Fibroblast of pulmonary artery (primary cell): ENCODE measurements at regions not wholly inside any gene's neighbourhood (a gene's known extent, or its start where the extent isn't known, plus 50 kb on each side); places are given as distances from the start of the nearest gene placed in this dataset.
A peak's percentile ranks its signal among the peaks of the same experiment; 100 is the strongest.

Experiments used
- DNase-seq: peaks from one replicate; pipeline ENCODE4 v3.0.0-alpha.2; 2010; ENCODE audit warnings: low read depth
- H3K4me3 ChIP-seq: replicated peaks from 2 replicates; pipeline ENCODE4 v1.5.1; 2011; ENCODE audit warnings: low read depth, mild to moderate bottlenecking, control low read depth, low read length, moderate library complexity
- TF ChIP-seq, protein P1 (sequence below): IDR thresholded peaks from 2 replicates; pipeline ENCODE4 v1.5.1; 2011; ENCODE audit warnings: mild to moderate bottlenecking, control low read depth, low read length, inconsistent platforms; ENCODE audit errors: missing control alignments

DNA sequence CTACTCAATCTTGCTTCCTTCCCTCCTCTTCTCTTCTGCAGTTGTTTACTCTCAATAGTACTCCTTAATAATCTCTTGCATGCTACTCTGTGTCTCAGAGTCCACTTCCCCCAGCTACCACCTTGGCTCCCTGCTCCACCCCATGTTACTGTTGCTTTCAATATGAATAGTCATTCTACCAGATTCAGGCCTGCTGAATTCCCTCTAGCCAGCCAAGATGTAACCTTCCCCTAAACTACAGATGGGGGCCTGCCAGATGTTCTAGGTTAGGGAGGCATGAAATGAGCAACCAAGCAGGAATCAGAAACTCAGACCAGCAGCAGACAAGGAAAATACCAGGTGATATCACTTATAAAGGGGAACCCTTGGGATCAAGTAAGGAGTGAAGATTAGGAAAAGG is 392.1 kb upstream of the DDHD1 start:
- no peak overlapping the region for H3K4me3 ChIP-seq
- TF ChIP-seq, protein P1, sequence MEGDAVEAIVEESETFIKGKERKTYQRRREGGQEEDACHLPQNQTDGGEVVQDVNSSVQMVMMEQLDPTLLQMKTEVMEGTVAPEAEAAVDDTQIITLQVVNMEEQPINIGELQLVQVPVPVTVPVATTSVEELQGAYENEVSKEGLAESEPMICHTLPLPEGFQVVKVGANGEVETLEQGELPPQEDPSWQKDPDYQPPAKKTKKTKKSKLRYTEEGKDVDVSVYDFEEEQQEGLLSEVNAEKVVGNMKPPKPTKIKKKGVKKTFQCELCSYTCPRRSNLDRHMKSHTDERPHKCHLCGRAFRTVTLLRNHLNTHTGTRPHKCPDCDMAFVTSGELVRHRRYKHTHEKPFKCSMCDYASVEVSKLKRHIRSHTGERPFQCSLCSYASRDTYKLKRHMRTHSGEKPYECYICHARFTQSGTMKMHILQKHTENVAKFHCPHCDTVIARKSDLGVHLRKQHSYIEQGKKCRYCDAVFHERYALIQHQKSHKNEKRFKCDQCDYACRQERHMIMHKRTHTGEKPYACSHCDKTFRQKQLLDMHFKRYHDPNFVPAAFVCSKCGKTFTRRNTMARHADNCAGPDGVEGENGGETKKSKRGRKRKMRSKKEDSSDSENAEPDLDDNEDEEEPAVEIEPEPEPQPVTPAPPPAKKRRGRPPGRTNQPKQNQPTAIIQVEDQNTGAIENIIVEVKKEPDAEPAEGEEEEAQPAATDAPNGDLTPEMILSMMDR: no peak
- DNase-seq: no peak

DNA sequence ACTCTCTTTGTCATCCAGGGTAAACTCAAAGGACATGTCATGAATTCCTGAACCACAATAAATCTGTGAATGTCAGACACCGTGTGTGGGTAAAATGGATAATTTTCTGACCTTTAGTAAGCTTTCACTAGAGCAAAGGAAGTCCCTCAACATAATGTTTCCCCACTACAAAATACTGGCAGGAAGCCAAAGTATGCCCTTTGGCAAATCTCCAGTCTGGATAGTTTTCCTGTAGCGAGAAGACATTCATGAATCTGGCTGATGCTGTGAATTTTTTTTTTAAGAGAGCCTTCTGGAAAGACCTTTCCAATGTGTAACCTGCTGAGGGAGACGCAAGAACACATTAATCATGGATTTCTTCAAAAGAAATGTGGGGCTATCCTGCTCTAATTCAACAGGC is 389.6 kb upstream of the DDHD1 start:
- TF ChIP-seq, protein P1: no peak
- no peak overlapping the region for H3K4me3 ChIP-seq
- peak; percentile 66 for DNase-seq

DNA sequence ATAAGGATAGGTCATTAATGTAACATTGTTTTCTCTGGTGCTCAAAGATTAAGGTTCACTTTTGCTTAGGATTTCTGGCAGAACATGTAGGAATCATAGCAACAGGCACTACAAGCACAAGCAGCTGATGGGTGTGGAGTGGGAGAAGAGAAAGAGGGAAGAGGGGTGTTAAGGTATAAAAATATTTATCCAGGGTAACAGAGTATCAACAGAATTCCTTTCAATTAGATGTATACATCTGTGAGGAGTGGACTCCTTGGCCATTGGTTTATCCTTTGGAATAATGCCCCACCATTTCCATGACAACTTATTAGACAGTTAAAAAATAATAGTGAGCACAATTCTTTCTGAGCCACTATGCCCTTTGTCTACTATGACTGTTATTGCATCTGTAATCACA is 388.3 kb upstream of the DDHD1 start:
- no peak overlapping the region for H3K4me3 ChIP-seq
- no peak for DNase-seq
- TF ChIP-seq, protein P1: no peak

DNA sequence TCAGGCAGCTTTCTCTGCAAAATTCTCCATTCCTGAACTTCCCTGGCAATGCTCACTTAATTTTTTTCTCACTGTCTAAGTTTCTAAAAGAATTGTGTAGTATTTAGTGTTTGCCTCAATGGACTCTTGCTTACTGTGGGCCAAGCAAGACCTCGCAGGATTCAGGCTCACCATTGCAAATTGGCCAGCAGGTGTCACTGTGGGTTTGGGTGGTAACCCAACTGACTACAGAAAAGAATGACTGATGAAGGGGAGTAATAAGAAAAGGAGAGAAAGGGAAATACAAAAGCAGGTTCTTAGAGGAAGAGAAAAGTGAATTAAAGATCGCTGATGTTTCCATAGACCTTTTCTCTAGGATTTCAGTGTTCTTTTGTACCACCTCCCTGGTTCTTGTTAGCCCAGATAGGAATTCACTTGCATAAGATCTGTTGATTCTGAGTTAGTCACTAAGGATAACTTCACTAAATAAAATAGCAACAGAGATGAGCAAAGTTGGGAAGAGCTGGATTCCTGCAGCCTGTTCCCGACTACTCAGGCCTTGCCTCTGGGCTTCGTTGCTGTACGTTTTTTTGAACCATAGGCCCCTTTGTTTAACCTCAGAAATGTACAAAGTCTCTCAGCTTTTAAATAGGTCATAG is 386.5 kb upstream of the DDHD1 start:
- H3K4me3 ChIP-seq: no peak overlapping the region
- DNase-seq: peak; percentile 87
- TF ChIP-seq, protein P1: peak; percentile 89

DNA sequence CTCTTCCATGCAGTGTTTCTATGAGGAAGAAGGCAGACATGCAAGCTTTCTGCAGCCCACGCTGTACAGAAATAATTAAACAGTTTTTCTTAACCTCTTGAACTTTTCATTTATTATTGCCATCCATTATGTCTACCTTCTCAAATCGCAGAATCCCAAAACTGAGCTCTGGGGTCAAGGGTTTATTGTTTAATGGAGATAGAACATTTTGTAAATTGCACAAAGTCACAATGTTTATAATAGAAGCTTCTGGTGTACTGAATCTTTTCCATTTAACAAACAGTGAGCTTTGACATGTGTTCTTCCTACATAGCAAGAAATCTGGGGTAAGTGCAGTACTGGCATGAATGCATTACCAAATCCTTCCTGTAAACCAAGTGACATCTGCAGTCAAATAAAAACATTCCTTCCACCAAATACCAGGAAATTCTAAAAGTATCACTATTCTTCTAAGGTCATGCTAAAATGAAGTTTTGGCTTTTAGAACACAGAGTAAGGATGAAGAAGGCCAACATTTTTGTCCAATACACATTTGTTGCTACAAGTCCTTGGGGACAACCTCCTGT is 385.3 kb upstream of the DDHD1 start:
- H3K4me3 ChIP-seq: no peak overlapping the region
- no peak for DNase-seq
- TF ChIP-seq, protein P1: no peak

DNA sequence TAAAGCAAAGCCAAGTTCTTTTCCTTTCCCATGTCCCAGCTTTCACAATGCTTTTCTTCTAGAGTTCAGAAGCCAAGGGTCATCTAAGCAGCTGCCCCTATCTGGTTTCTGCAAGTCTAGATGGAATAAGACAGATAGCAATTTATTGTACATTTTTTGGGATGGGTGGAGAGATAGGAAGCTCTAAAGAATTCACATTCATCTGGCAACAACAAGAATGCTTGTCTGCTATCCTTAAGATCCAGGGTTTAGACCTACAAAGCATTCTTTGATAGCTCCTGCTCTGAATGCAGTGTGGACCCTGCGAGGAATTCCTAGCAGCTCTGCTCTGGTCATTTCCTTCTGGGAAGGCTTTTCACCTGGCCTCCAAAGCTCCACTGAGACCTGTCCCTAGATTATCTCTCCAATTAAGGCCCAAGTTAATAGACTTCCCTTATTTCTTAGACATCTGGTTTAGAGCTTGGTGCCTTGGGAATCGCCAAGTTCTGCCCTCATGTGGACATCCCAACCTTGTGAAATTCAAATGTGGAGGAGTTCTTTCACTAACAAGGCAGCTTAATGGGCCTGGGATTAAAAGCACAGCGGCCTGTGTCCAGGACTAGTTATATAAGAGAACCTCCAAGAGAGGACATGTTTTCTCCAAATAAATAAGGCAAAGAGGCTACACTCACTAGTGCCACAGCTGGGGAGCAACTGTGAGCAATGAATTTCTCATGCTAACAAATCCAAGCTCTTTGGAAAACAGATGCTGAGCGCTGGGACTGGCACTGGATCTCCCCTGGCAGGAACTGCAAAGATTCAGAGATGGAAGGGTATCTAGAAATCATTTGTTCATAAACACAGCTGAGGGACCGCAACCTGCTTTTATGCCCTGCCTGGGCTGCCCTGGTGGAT is 384.5 kb upstream of the DDHD1 start:
- DNase-seq: no peak
- no peak overlapping the region for H3K4me3 ChIP-seq
- TF ChIP-seq, protein P1: peak; percentile 1
